ENCODE measurements at regions not wholly inside any gene's neighbourhood (a gene's known extent, or its start where the extent isn't known, plus 50 kb on each side); places are given as distances from the start of the nearest gene placed in this dataset.
A peak's percentile ranks its signal among the peaks of the same experiment; 100 is the strongest.
"Not testable (repeated sequence)": the region's sequence is repeated elsewhere in the genome, so short reads cannot be mapped to it uniquely, and the experiment has no call there.

DNA sequence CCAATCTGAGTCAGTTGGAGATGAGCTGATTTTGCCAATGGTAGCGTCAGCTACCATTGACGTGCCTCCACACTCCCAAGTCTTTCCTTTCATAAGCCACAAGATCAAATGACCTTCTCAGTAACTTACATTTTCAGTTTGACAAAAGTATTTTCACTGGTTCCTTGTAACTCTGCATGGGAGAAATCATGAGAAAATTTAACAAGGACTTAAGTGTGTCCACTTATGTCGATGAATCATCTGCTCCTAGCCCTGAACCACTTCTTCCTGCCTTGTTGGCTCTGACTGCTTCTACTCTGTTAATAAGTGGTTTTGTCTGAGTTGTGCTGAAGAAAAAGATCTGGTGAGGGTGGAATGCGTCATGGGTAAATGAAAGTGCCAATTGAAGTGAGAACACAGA, 101.2 kb downstream of the NFKBIZ start:
- peak; percentile 100 for DNase-seq (ENCODE audit: low read depth)

DNA sequence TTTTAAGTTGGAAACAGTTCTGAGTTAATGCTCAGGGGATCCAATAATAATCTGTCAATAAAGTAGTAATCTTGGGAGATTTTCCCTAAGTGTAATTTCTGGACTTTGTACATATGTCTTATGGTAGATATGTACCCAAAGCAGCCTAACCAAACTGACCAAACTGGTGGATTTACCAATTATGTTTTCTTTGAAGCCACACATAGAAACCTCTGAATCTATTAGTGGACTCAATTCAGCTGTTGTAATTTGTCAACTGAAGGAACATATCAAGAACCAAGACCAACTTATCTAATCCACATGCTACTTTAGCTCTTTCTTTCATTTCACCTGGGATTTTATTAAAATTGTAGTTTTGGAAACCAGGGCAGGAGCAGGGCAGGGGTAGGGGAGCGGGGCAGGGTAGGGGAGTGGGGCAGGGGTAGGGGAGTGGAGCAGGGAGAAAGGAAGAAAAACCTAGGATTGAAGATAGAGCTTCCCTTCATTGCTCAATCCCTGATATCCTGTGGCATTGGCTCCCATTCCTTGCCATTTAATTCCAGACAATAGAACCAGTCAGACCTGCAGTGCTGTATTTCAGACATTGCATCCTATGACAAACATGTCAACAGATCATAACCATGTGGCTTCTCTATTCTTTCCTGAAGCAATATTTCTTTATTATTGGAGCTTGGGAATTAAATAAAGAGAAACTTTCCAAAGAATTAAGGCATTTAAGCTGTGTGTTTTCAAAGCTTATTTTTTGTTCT, 101.8 kb downstream of the NFKBIZ start:
- DNase-seq (ENCODE audit: low read depth) = peak; percentile 70

DNA sequence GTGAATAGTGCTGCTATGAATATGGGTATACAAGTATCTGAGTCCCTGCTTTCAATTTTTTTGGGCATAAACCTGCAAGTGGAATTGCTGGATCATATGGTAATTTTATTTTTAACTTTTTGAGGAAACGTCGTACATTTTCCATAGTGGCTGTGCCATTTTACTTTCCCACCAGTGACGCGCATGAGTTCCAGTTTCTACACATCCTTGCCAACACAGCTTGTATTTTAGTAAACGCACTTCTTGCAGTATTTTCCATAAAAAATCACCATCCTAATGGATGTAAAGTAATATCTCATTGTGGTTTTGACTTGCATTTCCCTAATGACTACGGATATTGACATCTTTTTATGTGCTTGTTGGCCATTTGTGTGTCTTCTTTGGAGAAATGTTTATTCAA, 105.0 kb downstream of the NFKBIZ start:
- DNase-seq (ENCODE audit: low read depth) = no peak

DNA sequence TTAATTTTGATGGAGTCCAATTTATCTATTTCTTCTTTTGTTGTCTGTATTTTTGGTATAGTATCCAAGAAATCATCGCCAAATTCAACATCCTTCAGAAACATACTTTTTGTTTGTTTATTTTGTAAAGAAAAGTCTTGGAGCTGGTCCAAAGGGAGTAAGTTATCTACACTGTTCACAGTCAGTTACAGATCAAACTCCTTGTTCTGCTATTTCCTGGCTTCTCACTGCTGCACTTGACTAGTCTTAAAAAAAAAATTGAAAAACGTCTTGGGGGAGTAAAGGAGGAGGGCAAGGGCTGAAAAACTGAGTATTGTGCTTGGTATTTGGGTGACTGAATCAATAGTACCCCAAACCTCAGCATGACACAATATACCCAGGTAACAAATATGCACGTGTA, 105.6 kb downstream of the NFKBIZ start:
- peak; percentile 67 for DNase-seq (ENCODE audit: low read depth)

DNA sequence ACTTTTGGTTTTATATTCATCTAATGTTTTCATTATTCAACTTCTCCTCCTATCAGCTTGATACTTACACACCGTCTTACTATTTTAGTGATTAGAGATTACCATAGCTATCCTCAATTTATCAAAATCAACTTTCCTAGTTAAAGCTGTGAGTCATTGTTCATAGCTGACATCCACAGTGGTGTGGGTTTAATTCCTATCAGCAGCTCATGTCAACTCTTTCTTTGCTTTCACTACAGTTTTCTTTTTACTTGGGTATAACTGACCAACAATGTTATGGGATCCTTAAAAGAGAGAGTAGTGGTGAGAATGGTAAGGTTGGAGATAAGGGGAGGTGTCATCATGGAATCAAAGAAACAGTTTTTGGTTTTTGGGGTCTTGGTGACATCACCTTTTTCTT, 112.7 kb downstream of the NFKBIZ start:
- DNase-seq (ENCODE audit: low read depth) = peak; percentile 57

DNA sequence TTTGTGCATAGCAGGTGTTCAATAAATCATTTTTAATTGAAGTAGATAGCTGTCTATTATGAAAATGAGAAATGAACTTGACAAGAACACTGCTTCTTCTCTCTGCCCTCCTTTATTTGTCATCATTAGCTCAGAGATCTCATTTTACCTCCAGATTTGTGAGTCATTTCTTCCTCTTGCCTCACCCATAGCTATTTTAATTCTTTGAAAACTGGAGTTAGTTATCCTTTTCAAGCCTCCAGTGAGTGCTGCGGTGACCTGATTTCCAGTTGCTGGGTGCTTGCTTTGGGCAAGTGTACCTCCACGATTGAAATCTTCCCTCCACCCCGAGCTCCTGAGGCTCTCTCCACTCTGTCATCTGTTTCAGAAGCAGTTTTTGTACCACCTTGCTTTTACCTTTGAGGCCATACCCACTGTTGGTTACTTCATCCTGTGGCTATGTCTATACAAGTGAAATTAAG, 114.6 kb downstream of the NFKBIZ start:
- DNase-seq (ENCODE audit: low read depth) = peak; percentile 78

DNA sequence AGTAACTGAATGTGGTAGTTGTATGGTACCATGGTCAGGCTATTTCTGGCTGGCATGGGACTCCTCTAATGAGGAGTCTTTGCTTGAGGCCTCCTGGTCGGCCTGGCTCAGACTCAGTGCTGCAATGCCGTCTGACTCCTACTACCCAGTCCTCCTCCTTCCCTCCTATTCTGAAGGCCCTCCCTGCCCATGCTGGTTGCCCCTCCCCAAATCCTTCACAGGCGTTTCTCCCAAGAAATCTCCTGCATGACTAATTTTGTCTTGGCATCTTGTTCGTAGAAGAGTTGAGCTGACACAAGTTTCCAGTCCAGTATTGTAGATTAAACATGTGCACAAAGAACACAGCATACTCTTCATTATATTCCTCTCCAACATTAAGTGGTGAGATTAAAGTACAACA, 115.5 kb downstream of the NFKBIZ start:
- no peak for DNase-seq (ENCODE audit: low read depth)

DNA sequence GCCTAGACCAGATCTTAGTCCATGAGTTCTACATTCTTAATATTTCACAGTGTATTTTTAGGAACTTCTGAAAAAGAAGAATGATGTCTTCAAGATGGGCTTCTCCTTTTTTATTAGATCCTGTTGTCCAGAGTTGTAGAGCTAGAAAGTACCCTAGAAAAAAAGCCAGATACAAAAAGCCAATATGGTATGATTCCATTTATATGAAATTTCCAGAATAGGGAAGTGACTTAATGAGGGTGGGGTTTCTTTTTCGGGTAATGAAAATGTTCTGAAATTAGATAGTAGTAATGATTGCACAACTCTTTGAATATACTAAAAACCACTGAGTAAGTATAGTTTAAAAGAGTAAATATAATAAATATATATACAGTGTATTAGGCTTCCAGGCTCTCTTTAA, 116.9 kb downstream of the NFKBIZ start:
- DNase-seq (ENCODE audit: low read depth) = no peak

DNA sequence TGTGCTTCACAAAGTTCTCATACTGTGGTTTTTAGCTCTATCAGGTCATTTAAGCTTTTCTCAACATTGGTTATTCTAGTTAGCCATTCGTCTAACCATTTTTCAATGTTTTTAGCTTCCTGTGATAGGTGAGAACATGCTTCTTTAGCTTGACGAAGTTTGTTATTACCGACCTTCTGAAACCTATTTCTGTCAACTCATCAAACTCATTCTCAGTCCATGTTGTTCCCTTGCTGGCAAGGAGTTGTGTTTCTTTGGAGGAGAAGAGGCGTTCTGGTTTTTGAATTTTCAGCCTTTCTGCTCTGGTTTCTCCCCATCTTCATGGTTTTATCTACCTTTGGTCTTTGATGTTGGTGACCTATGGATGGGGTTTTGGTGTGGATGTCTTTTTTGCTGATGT, 120.9 kb downstream of the NFKBIZ start:
- no peak for DNase-seq (ENCODE audit: low read depth)

DNA sequence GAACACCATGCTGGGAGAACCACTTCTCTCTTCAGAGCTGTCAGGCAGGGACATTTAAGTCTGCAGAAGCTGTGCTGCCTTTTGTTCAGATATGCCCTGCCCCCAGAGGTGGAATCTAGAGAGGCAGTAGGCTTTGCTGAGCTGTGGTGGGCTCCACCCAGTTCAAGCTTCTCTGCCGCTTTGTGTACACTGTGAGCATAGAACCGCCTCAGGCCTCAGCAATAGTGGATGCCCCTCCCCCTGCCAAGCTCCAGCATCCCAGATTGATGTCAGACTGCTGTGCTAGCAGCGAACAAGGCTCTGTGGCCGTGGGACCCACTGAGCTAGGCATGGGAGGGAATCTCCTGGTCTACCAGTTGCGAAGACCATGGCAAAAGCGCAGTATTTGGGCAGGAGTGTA, 121.6 kb downstream of the NFKBIZ start:
- no peak for DNase-seq (ENCODE audit: low read depth)

DNA sequence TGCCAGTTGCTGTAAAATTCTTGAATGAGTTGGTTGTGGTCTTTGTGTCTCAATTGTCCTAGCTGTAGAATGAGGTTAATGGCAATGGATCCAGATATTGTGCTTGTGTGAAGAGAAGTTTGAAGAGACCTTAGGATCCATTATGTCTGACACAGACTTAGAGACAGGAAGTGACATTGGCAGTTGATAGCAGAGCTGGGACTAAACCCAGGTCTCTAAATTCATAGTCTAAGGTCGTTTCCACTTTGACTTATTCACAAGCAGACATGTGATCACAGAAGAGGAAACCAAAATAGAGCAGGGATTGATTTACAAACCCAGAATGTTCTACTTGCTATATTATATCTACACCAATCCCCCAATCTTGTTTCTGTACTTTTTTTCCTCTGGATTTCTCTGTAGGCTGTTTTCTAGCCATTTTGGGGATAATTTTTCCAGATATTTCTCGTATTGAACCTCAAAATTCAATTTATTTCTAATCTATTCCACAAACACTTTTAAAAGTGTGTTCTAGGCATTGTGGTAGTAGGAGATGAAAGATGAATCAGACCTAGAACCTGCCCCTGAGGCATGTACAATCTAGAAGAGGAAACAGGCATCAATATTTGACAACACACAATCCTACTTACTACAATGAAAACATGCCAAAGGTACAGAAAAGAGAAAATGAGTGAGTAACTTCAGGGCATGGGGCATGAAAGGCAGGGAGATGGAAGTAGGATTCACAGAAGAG, 123.3 kb downstream of the NFKBIZ start:
- DNase-seq (ENCODE audit: low read depth) = no peak

DNA sequence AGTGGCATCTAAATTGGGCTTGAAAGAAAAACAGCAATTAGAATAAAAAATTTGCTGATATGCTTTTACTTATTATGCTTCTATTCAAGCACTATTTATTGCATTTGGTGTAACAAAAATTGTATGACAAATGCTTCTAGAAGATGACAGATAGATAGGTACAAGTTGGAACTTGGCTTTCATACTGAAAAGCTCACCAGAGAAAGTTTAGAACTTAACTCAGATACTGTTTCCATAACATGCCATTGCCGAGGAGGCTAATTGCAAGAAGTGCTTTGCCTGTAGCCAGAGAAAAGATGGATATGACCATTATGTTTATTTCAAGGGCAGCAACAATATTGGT, 123.8 kb downstream of the NFKBIZ start:
- no peak for DNase-seq (ENCODE audit: low read depth)

DNA sequence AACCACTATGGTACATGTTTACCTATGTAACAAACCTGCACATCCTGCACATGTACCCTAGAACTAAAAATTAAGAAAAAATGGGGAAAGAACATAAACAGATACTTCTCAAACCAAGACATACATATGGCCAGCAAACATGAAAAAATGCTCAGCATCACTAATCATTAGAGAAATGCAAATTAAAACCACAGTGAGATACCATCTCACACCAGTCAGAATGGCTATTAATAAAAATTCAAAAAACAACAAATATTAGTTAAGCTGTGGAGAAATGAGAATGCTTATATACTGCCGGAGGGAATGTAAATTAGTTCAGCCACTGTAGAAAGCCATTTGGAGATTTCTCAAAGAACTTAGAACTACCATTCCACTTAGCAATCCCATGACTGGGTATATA, 126.1 kb downstream of the NFKBIZ start:
- not testable (repeated sequence) for DNase-seq (ENCODE audit: low read depth)

DNA sequence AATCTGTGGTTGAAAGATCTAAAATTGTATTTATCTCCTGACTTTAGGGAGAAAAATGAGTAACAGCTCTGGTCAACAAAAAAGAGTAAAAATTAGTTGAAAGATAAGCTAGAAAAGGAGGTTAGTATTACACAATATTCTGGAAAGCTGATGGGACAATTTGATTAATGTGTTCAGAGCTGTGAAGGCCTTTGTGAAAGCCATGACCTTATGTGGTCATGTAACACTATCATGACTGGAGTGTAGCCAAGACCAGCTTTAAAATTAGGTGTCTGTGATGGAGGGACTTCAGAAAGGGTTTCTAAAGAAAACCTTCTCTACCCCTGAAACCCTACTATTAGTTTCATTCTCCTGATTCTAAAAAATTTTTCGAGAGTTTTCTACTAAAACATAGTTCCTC, 127.2 kb downstream of the NFKBIZ start:
- peak; percentile 79 for DNase-seq (ENCODE audit: low read depth)

DNA sequence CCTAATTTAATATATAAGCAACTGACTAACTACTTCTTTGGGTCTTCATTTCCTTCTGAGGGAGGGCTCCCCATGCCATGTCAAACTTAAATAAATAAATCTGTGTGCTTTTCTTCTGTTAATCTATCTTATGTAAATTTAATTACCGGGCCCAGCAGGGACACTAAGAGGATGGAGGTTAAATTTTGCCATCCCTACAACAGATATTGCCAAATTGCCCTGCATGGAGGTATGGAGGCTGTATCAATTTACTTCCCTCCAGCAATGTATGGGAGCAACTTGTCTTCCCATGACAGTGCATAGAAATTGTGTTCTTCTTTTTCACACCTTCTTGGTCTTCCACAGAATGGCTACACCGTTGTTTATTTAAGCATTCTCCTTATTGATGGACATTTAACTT, 129.0 kb downstream of the NFKBIZ start:
- DNase-seq (ENCODE audit: low read depth) = no peak

DNA sequence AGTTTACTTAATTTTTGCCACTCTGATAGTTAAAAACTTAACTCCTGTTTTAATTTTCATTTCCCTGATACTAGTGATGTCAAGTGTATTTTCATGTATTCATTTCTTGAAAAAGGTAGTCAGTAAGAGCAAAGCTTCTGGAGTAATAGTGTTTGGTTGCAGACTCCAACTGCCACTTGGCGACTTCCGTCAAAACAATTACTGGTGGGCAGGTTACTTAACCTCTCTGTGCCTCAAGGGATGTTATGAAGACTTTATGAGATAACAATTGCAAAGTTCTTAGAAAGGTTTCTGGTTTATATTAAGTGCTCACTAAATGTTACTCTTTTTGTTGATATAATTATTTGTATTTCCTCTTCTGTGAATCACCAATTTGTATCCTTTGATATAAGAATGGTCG, 129.7 kb downstream of the NFKBIZ start:
- DNase-seq (ENCODE audit: low read depth) = no peak

DNA sequence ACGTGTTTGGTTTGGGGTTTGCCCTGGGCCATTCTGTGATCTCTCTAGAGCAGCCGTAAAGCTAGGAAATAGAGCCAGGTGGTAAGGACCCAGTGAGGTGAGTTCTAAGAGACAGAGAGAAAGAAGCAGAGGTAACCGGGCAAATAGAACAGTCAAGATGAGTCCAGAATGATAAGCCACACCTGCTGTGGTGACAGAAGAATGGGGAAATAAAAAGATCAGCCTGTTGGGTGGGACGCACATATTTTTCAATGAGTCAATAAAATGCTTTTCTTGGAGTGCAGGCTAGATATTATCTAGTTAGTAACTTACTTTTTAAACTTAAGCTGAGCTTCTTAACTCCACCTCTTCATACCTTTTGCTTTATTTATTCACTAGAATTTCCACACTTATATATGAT, 135.0 kb downstream of the NFKBIZ start:
- DNase-seq (ENCODE audit: low read depth) = peak; percentile 46

DNA sequence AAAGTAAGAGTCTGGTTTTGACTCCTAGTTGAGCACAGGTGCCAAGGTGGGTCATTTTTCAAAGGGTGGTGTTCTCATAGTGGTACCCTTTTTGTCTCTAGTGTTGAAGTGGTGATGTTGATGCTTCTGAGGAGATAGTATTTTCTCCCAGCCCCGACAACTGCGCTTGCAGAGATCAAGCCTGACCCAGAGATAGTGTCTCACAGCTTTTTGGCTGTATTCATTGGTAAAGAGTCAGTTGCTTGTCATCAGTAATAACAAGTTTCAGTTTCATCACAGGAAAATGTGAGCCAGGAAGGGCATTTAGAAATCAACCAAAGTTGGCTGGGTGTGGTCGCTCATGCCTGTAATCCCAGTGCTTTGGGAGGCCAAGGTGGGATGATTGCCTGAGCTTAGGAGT, 139.3 kb downstream of the NFKBIZ start:
- no peak for DNase-seq (ENCODE audit: low read depth)

DNA sequence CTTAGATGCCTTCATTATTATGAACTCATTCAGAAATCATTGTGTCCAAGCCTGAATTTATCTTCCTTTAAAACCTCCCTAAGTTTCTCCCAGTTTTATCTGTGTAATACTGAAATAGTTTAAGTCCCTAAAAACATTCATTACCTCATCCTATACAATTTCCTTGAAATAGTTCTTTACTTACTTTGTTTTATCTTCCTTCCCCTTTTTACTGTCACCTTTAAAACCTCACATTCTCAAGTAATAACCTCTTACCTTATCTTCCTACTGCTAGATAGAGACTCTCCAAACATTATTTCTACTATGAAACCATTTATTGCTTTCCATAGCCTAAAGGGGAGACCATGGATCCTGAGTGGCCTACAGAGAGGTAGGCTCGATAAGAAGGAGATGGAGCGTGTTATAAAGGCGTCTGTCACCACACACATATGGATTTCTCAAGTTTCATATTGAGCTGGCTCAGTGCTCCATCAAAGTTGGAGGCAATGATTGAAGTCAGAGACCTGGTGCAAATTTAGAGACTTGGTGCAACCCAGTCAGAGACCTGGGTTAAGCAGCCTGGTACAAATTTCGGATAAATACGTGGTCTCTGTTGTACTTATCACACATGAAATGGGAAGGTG, 140.4 kb downstream of the NFKBIZ start:
- DNase-seq (ENCODE audit: low read depth) = no peak

DNA sequence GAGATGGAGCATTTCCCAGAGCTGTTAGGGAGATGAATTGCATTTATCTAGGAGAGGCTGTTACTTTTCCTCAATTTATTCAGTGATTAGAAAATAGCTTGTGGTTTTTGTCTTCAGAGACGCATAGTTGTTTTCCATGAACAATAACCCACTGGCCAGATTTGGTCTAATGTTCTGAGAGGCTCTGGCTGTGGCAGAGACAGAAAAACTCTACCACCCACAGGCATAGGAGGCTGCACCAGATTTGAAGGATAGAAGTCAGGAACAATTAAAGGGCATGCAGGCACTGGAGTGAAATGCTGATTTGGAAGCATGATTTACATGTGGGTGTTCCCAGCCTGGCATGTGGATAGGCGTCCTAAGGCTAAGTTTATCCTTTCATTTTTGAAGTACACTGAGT, 143.5 kb downstream of the NFKBIZ start:
- peak; percentile 50 for DNase-seq (ENCODE audit: low read depth)

DNA sequence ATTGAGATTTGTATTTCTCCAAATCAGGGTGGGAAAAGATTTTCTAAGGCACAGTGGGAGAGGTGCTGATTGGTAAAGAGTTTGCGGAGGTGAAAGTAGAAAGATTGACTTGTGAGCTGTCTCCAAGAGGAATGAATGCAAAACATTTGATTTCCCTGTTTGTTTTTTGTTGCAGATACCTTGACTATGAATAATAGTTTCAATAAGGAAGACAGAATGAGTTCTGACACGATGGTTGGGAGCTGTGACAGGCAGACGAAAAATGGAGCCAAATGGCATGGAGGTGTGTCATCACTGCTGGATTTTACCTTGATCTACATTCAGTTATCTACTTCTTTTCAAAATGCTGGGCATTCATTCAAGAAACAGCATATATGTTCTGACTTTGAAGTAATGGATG, 145.1 kb downstream of the NFKBIZ start:
- DNase-seq (ENCODE audit: low read depth) = no peak

DNA sequence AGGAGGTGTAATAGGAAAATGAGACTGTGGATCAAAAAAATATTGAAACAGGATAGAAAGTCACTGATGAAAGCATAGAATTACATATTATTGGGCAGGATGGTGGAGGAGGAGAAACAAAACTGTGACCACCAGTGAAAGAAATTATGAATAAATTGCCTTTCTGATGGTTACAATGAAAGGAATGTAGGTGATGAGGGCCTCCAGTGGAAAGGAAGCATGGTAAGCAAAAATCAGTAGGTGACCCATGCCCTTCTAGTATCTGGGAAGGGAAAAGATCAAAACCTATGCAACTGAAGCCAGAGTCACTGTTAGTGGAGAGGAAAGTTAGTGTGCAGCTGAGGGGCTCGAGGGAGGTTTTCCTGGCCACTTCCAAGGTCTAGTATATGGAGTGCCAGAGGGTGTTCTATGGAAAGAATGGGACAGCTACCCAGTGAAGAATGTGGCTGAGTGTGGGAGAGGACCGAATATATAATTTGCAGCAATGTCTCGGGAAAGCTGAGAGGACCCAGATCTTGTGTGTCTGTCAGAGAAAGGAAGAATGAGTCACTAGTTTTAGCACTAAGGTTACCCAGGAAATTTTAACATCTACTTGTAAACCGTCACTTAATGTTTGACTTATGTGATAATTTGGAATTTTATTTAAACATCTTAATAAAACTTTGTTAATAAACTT, 146.2 kb downstream of the NFKBIZ start:
- DNase-seq (ENCODE audit: low read depth) = peak; percentile 82

DNA sequence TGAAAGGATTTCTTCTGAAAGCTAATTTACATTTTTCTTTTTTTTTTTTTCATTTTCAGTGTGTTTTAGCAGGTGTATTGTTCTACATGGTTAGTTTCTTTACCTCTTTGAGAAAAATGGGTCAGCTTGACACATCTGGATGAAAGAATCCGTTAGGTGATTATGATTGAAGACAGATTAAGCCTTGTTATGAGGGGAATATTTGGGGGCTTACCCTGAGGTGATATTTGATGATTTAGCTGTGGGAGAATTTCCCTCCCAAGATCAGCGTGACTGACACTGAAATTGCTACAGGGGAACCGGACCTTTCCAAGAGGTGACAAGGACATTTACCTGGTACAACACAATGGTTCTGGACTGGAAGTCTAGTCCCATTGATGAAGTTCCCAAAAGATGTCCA, 147.5 kb downstream of the NFKBIZ start:
- DNase-seq (ENCODE audit: low read depth) = no peak
